CD14-positive monocyte (primary cell): ENCODE measurements at regions not wholly inside any gene's neighbourhood (a gene's known extent, or its start where the extent isn't known, plus 50 kb on each side); places are given as distances from the start of the nearest gene placed in this dataset.
"Not testable (repeated sequence)": the region's sequence is repeated elsewhere in the genome, so short reads cannot be mapped to it uniquely, and the experiment has no call there.

Source experiments
- DNase-seq, 3 donors: peaks; one replicate each; pipeline ENCODE4 v3.0.0-alpha.2; 2011 to 2022
- H2AFZ ChIP-seq: 2 replicates; pipeline ENCODE4 v1.6.0; 2012; ENCODE audit warnings: mild to moderate bottlenecking, low read depth, low read length, inconsistent platforms; ENCODE audit not compliant: insufficient read depth, poor library complexity, severe bottlenecking
- H3K27ac ChIP-seq, 2 donors: 1 replicate in 1 of 2; 2 replicates in 1 of 2; pipeline ENCODE4 v1.5.1; 2012 to 2013; ENCODE audit warnings: low read length in 2 of 2, control low read depth in 1 of 2, inconsistent platforms in 1 of 2, low read depth in 1 of 2, mild to moderate bottlenecking in 1 of 2
- H3K27me3 ChIP-seq, 2 donors: one replicate each; pipeline versions ENCODE4 v1.6.0 to v1.6.1; 2011 to 2013; ENCODE audit warnings: low read length in 2 of 2; ENCODE audit not compliant: control insufficient read depth in 2 of 2, insufficient read depth in 2 of 2
- H3K36me3 ChIP-seq, 2 donors: replicated peaks in 1 of 2; 1 replicate in 1 of 2; 2 replicates in 1 of 2; pipeline versions ENCODE4 v1.5.1 to v1.6.1; 2012 to 2013; ENCODE audit warnings: low read length in 2 of 2, control low read depth in 1 of 2, inconsistent platforms in 1 of 2, mild to moderate bottlenecking in 1 of 2; ENCODE audit not compliant: insufficient read depth in 2 of 2, control insufficient read depth in 1 of 2
- H3K4me1 ChIP-seq, 2 donors: 1 replicate in 1 of 2; 2 replicates in 1 of 2; pipeline versions ENCODE4 v1.5.1 to v1.6.1; 2012 to 2013; ENCODE audit warnings: low read length in 2 of 2, control low read depth in 1 of 2, inconsistent platforms in 1 of 2, mild to moderate bottlenecking in 1 of 2, moderate library complexity in 1 of 2; ENCODE audit not compliant: insufficient read depth in 2 of 2, control insufficient read depth in 1 of 2
- H3K4me2 ChIP-seq: replicated peaks from 2 replicates; pipeline ENCODE3; 2012; ENCODE audit warnings: low read length, moderate library complexity, mild to moderate bottlenecking; ENCODE audit not compliant: poor library complexity, severe bottlenecking; ENCODE audit errors: extremely low read depth
- H3K4me3 ChIP-seq, 3 experiments: fragments of 200-600 bp in 1 of 3; sonication (generic) in 1 of 3; replicated peaks in 1 of 3; 1 replicate in 2 of 3; 2 replicates in 1 of 3; pipeline ENCODE4 v1.5.1; 2011 to 2013; ENCODE audit warnings: low read length in 3 of 3, mild to moderate bottlenecking in 3 of 3, control low read depth in 2 of 3, low read depth in 2 of 3, inconsistent platforms in 1 of 3, moderate library complexity in 1 of 3
- H3K79me2 ChIP-seq: 2 replicates; pipeline ENCODE4 v1.6.0; 2012; ENCODE audit warnings: mild to moderate bottlenecking, control low read depth, inconsistent platforms, low read length, moderate library complexity; ENCODE audit not compliant: insufficient read depth
- H3K9ac ChIP-seq: 2 replicates; pipeline ENCODE4 v1.6.0; 2017; ENCODE audit warnings: low read length, mild to moderate bottlenecking; ENCODE audit not compliant: insufficient read depth, poor library complexity, severe bottlenecking
- H3K9me3 ChIP-seq, 2 donors: replicated peaks in 1 of 2; 1 replicate in 1 of 2; 2 replicates in 1 of 2; pipeline versions ENCODE4 v1.5.1 to v1.6.1; 2012 to 2013; ENCODE audit warnings: low read length in 2 of 2, control low read depth in 1 of 2; ENCODE audit not compliant: control insufficient read depth in 1 of 2, insufficient read depth in 1 of 2
- H4K20me1 ChIP-seq: 2 replicates; pipeline ENCODE4 v1.6.0; 2012; ENCODE audit warnings: mild to moderate bottlenecking, low read length, control low read depth, moderate library complexity; ENCODE audit not compliant: insufficient read depth
- H3K27ac Mint-ChIP-seq, 7 donors: one replicate each; pipeline ENCODE4 v1.8.0; 2020; ENCODE audit warnings: mild to moderate bottlenecking in 7 of 7, mixed read lengths in 7 of 7, moderate library complexity in 6 of 7, inconsistent platforms in 2 of 7
- H3K27me3 Mint-ChIP-seq, 3 donors: one replicate each; pipeline ENCODE4 v1.8.0; 2021 to 2022; ENCODE audit warnings: low read depth in 3 of 3, mild to moderate bottlenecking in 3 of 3, mixed read lengths in 3 of 3, moderate library complexity in 3 of 3, inconsistent platforms in 1 of 3
- H3K36me3 Mint-ChIP-seq, 2 donors: one replicate each; pipeline ENCODE4 v1.8.0; 2020; ENCODE audit warnings: mixed read lengths in 2 of 2, inconsistent platforms in 1 of 2, mild to moderate bottlenecking in 1 of 2
- H3K4me1 Mint-ChIP-seq: one replicate; pipeline ENCODE4 v1.8.0; 2020; ENCODE audit warnings: mild to moderate bottlenecking, mixed read lengths
- H3K4me3 Mint-ChIP-seq, 2 donors: one replicate each; pipeline ENCODE4 v1.8.0; 2020; ENCODE audit warnings: mild to moderate bottlenecking in 2 of 2, mixed read lengths in 2 of 2, moderate library complexity in 1 of 2
- H3K9me3 Mint-ChIP-seq, 7 donors: one replicate each; pipeline ENCODE4 v1.8.0; 2020 to 2022; ENCODE audit warnings: mixed read lengths in 7 of 7, mild to moderate bottlenecking in 6 of 7, moderate library complexity in 6 of 7, inconsistent platforms in 2 of 7
- CTCF ChIP-seq: fragments of 200-600 bp; IDR thresholded peaks from one replicate; pipeline ENCODE4 v1.8.0; 2022; ENCODE audit warnings: antibody characterized with exemption, mild to moderate bottlenecking
- WGBS: methylation state at CpG from one replicate; pipeline ENCODE4 v1.1.5; 2013; ENCODE audit warnings: missing lambda C conversion rate; ENCODE audit not compliant: insufficient coverage; 5-methylcytosine and 5-hydroxymethylcytosine counted together
- intact Hi-C, 2 donors: fragments of 100-400 bp; cut with micrococcal nuclease; formaldehyde crosslinking; loops; one replicate each; pipeline versions ENCODE4 v1.15.0 to v1.15.1; 2023

- Histone ChIP-seq H4K20me1 (no peaks in the 10 kb centered on the region), H3K9me3 (no peaks in the 10 kb centered on the region), H3K4me1 (peaks cover 11 to 13% of the 10 kb centered on the region in 2 donors), H3K4me3 (no peak overlapping the region), H3K9ac (no peak overlapping the region), H3K79me2 (no peaks in the 10 kb centered on the region), H3K36me3 (no peaks in the 10 kb centered on the region), H2AFZ (no peak overlapping the region), H3K4me2 (no peak overlapping the region), H3K27me3 (no peaks in the 10 kb centered on the region), H3K27ac (no peak overlapping the region)
- no peak overlapping the region for H3K27ac Mint-ChIP-seq
- WGBS: no CpG with 5 or more reads among the region's 4 CpGs
- H3K4me1 Mint-ChIP-seq: peaks cover 19% of the 10 kb centered on the region
- peaks cover 0 to 3% (median 0%) of the 10 kb centered on the region in 3 donors for H3K27me3 Mint-ChIP-seq
- intact Hi-C loops: no loop called here
- no peak overlapping the region for H3K4me3 Mint-ChIP-seq
- H3K9me3 Mint-ChIP-seq: peaks cover 0 to 2% (median 0%) of the 10 kb centered on the region in 7 donors
- H3K36me3 Mint-ChIP-seq: no peaks in the 10 kb centered on the region
- no peak for DNase-seq
- no peak for TF ChIP-seq CTCF
Measured at GRCh38 chr1:121525355-121525754, 340.6 kb downstream of the SRGAP2C start.

GRCh38 chr1:121528958-121529357 is 344.2 kb downstream of the SRGAP2C start:
- H3K79me2 ChIP-seq, DNase-seq, H4K20me1 ChIP-seq, H3K36me3 ChIP-seq, H3K36me3 Mint-ChIP-seq, H3K9me3 Mint-ChIP-seq, H3K27me3 Mint-ChIP-seq, H3K27ac ChIP-seq, H3K4me3 Mint-ChIP-seq, H3K9me3 ChIP-seq, H2AFZ ChIP-seq, H3K4me2 ChIP-seq, H3K27ac Mint-ChIP-seq, intact Hi-C loops, H3K27me3 ChIP-seq, H3K4me3 ChIP-seq, H3K9ac ChIP-seq: not testable (repeated sequence)
- peaks cover 11 to 13% of the 10 kb centered on the region in 2 donors for H3K4me1 ChIP-seq
- H3K4me1 Mint-ChIP-seq: peaks cover 20% of the 10 kb centered on the region

GRCh38 chr1:121530026-121530425 is 345.3 kb downstream of the SRGAP2C start:
- H3K27me3 ChIP-seq, H3K79me2 ChIP-seq, H3K9ac ChIP-seq, H3K36me3 Mint-ChIP-seq, H3K4me3 Mint-ChIP-seq, DNase-seq, H3K9me3 ChIP-seq, H3K27ac Mint-ChIP-seq, H3K27me3 Mint-ChIP-seq, H3K4me2 ChIP-seq, H3K4me3 ChIP-seq, H3K36me3 ChIP-seq, intact Hi-C loops, H2AFZ ChIP-seq, H3K27ac ChIP-seq, H3K9me3 Mint-ChIP-seq, H4K20me1 ChIP-seq: not testable (repeated sequence)
- no CpG with 5 or more reads among the region's 2 CpGs for WGBS
- peaks cover 20% of the 10 kb centered on the region for H3K4me1 Mint-ChIP-seq
- H3K4me1 ChIP-seq: peaks cover 11 to 13% of the 10 kb centered on the region in 2 donors

GRCh38 chr1:121531747-121532146 is 347.0 kb downstream of the SRGAP2C start:
- not testable (repeated sequence) for DNase-seq
- H3K4me1 Mint-ChIP-seq: peaks cover 18% of the 10 kb centered on the region

More at GRCh38 chr1:121531747-121532146, 347.0 kb downstream of the SRGAP2C start:
- H3K9me3 Mint-ChIP-seq, H3K79me2 ChIP-seq, H3K36me3 ChIP-seq, H4K20me1 ChIP-seq, intact Hi-C loops, H2AFZ ChIP-seq, H3K27ac ChIP-seq, H3K4me3 Mint-ChIP-seq, H3K27ac Mint-ChIP-seq, H3K4me3 ChIP-seq, H3K4me2 ChIP-seq, H3K9me3 ChIP-seq, H3K9ac ChIP-seq, H3K36me3 Mint-ChIP-seq, H3K27me3 Mint-ChIP-seq, H3K27me3 ChIP-seq: not testable (repeated sequence)
- 83% methylated on average over 1 of the region's 5 CpGs for WGBS
- peaks cover 11 to 13% of the 10 kb centered on the region in 2 donors for H3K4me1 ChIP-seq
